ENCODE measurements at regions not wholly inside any gene's neighbourhood (a gene's known extent, or its start where the extent isn't known, plus 50 kb on each side); places are given as distances from the start of the nearest gene placed in this dataset.

DNA sequence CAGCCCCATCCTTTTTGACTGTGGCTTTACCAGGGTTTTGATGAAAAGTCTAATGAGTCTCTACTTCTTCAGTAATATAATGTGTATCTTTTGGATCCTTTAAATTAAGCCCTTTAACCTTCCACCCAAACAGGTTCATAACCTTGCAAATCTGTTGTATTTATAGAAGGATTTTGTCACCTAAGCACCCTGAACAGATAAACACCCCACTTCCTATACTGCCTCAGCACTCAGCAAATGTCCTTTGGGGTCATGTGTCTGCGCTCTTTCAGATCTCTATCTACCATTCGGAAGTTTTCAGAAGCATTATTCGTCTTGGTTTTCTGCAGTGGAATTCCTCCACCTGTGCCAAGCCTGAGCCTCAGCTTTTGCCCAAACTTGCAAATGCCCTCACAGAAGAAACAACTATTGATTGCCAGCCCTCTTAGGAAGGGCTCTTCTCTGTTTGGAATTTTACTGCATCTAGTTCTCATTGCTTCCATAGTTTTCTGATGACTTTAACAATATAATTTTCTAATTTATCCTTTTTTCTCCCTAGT is 214.8 kb upstream of the KCNJ16 start:
- no peak for DNase-seq (ENCODE audit: low read depth, low spot score)
- ChIA-PET CTCF (no interaction called here), POLR2A (no interaction called here)
- TF ChIP-seq, protein P1, sequence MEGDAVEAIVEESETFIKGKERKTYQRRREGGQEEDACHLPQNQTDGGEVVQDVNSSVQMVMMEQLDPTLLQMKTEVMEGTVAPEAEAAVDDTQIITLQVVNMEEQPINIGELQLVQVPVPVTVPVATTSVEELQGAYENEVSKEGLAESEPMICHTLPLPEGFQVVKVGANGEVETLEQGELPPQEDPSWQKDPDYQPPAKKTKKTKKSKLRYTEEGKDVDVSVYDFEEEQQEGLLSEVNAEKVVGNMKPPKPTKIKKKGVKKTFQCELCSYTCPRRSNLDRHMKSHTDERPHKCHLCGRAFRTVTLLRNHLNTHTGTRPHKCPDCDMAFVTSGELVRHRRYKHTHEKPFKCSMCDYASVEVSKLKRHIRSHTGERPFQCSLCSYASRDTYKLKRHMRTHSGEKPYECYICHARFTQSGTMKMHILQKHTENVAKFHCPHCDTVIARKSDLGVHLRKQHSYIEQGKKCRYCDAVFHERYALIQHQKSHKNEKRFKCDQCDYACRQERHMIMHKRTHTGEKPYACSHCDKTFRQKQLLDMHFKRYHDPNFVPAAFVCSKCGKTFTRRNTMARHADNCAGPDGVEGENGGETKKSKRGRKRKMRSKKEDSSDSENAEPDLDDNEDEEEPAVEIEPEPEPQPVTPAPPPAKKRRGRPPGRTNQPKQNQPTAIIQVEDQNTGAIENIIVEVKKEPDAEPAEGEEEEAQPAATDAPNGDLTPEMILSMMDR (IDR thresholded peaks at IDR 0.05; ENCODE audit: low read depth, low read length): no peak
- Histone ChIP-seq H3K27me3 (ENCODE audit: control insufficient read depth, insufficient read depth, low read length) (no peaks in the 10 kb centered on the region), H3K4me3 (ENCODE audit: low read depth, low read length) (no peak overlapping the region), H3K9me3 (ENCODE audit: control insufficient read depth, insufficient read depth, low read length) (0 out of 2 replicates have a peak, but pooled peaks cover 4% of the 10 kb centered on the region), H3K27ac (ENCODE audit: low read depth, low read length) (no peak overlapping the region)

- H3K27ac ChIP-seq (ENCODE audit: low read depth, low read length): no peak overlapping the region
- CTCF ChIA-PET: interaction anchor here (0.7 to 1.2 kb wide), 3 partner anchors 79 to 257 kb away, joined by 3 to 4 read pairs (median 3); no protein-coding TSS in a partner anchor
Observed at GRCh38 chr17:69864462-69864861, 210.6 kb upstream of the KCNJ16 start.

GRCh38 chr17:69869667-69870066 is 205.4 kb upstream of the KCNJ16 start:
- ChIA-PET CTCF (interaction anchor here (0.6 to 1.2 kb wide), 3 partner anchors 59 to 263 kb away, joined by 3 to 6 read pairs (median 5); no protein-coding TSS in a partner anchor), POLR2A (interaction anchor here (0.6 kb wide), 1 partner anchor 301 kb away, joined by 6 read pairs; no protein-coding TSS in a partner anchor)
- H3K4me3 ChIP-seq (ENCODE audit: low read depth, low read length): no peak overlapping the region
- no peaks in the 10 kb centered on the region for H3K27me3 ChIP-seq (ENCODE audit: control insufficient read depth, insufficient read depth, low read length)
- peak overlapping the region; percentile 74 for H3K27ac ChIP-seq (ENCODE audit: low read depth, low read length)
- TF ChIP-seq, protein P1 (IDR thresholded peaks at IDR 0.05; ENCODE audit: low read depth, low read length): no peak
- no peak for DNase-seq (ENCODE audit: low read depth, low spot score)
- H3K9me3 ChIP-seq (ENCODE audit: control insufficient read depth, insufficient read depth, low read length): peaks cover 3% of the 10 kb centered on the region; the same call in 1 of the 2 replicates

More at GRCh38 chr17:69864462-69864861, 210.6 kb upstream of the KCNJ16 start:
- TF ChIP-seq, protein P1 (IDR thresholded peaks at IDR 0.05; ENCODE audit: low read depth, low read length): no peak
- DNase-seq (ENCODE audit: low read depth, low spot score): no peak
- Histone ChIP-seq H3K4me3 (ENCODE audit: low read depth, low read length) (no peak overlapping the region), H3K27me3 (ENCODE audit: control insufficient read depth, insufficient read depth, low read length) (no peaks in the 10 kb centered on the region), H3K9me3 (ENCODE audit: control insufficient read depth, insufficient read depth, low read length) (peaks cover 6% of the 10 kb centered on the region; the same call in 1 of the 2 replicates)
- POLR2A ChIA-PET: interaction anchor here (0.6 kb wide), 1 partner anchor 97 kb away, joined by 3 read pairs; no protein-coding TSS in a partner anchor

DNA sequence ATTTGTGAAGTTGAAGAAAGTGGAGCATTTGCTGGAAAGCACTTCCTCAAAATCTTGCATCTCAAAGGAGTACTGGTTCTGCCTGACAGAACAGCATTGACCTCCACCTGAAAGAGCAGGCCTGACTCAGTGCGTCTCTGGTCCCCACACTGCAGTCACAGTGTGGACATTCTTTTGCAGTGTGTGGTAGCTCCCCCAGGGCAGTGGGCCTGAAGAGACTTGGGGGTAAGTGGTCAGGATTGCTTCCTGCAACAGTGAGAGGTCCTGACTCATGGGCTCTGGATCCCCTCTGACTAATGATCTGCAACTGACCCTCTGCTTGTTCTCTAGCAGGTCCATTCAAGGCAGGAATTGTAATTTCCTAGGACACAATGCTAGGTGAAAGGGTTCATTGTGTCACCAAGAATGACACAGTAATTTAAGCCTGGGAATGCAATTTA is 204.9 kb upstream of the KCNJ16 start:
- no peak overlapping the region for H3K4me3 ChIP-seq (ENCODE audit: low read depth, low read length)
- peaks cover 3% of the 10 kb centered on the region; the same call in 1 of the 2 replicates for H3K9me3 ChIP-seq (ENCODE audit: control insufficient read depth, insufficient read depth, low read length)
- H3K27ac ChIP-seq (ENCODE audit: low read depth, low read length): peak overlapping the region; percentile 74
- no peaks in the 10 kb centered on the region for H3K27me3 ChIP-seq (ENCODE audit: control insufficient read depth, insufficient read depth, low read length)
- POLR2A ChIA-PET: interaction anchor here (0.6 kb wide), 1 partner anchor 301 kb away, joined by 6 read pairs; no protein-coding TSS in a partner anchor
- TF ChIP-seq, protein P1 (IDR thresholded peaks at IDR 0.05; ENCODE audit: low read depth, low read length): no peak
- DNase-seq (ENCODE audit: low read depth, low spot score): peak; percentile 41
- CTCF ChIA-PET: interaction anchor here (0.6 to 1.3 kb wide), 6 partner anchors 16 to 263 kb away, joined by 3 to 6 read pairs (median 4); no protein-coding TSS in a partner anchor

DNA sequence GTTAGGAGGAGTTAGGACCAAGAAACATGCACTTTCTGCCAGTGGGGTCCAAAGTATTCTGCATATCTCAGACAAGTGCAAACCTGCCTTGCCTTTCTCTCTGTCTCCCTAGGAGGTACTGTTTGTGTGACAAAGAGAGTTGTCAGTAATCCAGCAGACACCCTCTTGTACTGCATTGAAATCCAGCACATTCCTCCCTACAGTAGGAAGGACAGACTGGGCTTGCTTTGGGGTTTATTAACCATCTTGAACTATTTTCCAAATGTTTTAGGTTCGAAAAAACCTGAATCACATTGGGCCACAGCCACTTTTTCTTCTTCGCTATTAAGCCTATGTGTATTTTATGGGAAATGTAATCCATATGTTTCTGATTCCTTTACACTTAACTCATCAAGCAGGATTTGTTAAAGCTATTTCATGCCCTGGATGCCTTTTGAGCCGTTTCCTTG is 204.2 kb upstream of the KCNJ16 start:
- Histone ChIP-seq H3K4me3 (ENCODE audit: low read depth, low read length) (no peak overlapping the region), H3K27ac (ENCODE audit: low read depth, low read length) (peak overlapping the region; percentile 77), H3K9me3 (ENCODE audit: control insufficient read depth, insufficient read depth, low read length) (peaks cover 3% of the 10 kb centered on the region; the same call in 1 of the 2 replicates), H3K27me3 (ENCODE audit: control insufficient read depth, insufficient read depth, low read length) (no peaks in the 10 kb centered on the region)
- peak; percentile 66 for DNase-seq (ENCODE audit: low read depth, low spot score)
- ChIA-PET CTCF (interaction anchor here (0.6 to 1.5 kb wide), 4 partner anchors 15 to 264 kb away, joined by 3 to 9 read pairs (median 6); no protein-coding TSS in a partner anchor), POLR2A (interaction anchor here (0.9 to 1.0 kb wide), 2 partner anchors 267 to 331 kb away, joined by 3 to 4 read pairs; no protein-coding TSS in a partner anchor)
- TF ChIP-seq, protein P1 (IDR thresholded peaks at IDR 0.05; ENCODE audit: low read depth, low read length): no peak

All from AG04450 (cell line).